ENCODE measurements at regions not wholly inside any gene's neighbourhood (a gene's known extent, or its start where the extent isn't known, plus 50 kb on each side); places are given as distances from the start of the nearest gene placed in this dataset.

GRCh38 chr14:56718312-56718711, 92.0 kb downstream of the OTX2 start (continued):
- no peak for TF ChIP-seq CHD7 (IDR thresholded peaks at IDR 0.05; ENCODE audit: insufficient replicate concordance, low read length)
- no peak for TF ChIP-seq SP1 (IDR thresholded peaks at IDR 0.05; ENCODE audit: low read depth, low read length)
- no peak for TF ChIP-seq JUN (IDR thresholded peaks at IDR 0.05; ENCODE audit: low read depth, low read length)
- no peak for TF ChIP-seq SIN3A (conservative IDR thresholded peaks at IDR 0.05 in 1 of 2, IDR thresholded peaks at IDR 0.05 in 1 of 2; ENCODE audit: low read depth in 1 of 2, low read length in 2 of 2)
- TF ChIP-seq SP4 (IDR thresholded peaks at IDR 0.05; ENCODE audit: low read length): no peak
- no peak for TF ChIP-seq RXRA (IDR thresholded peaks at IDR 0.05; ENCODE audit: insufficient read depth, low read depth, low read length)
- TF ChIP-seq EP300 (IDR thresholded peaks at IDR 0.05; ENCODE audit: borderline replicate concordance in 1 of 2, low read depth in 2 of 2, low read length in 2 of 2): no peak

Measured in H1 (cell line).